ENCODE measurements at regions not wholly inside any gene's neighbourhood (a gene's known extent, or its start where the extent isn't known, plus 50 kb on each side); places are given as distances from the start of the nearest gene placed in this dataset.

GRCh38 chr7:95718577-95719410, 53.6 kb upstream of the DYNC1I1 start:
- no peak for DNase-seq

- DNase-seq: no peak
Measured at GRCh38 chr7:95716357-95717122, 55.8 kb upstream of the DYNC1I1 start.

- no peak for DNase-seq
Measured at GRCh38 chr7:95715274-95715673, 57.1 kb upstream of the DYNC1I1 start.

- DNase-seq: no peak
Measured at GRCh38 chr7:95710711-95711110, 61.6 kb upstream of the DYNC1I1 start.

- no peak for DNase-seq
Measured at GRCh38 chr7:95700917-95701316, 71.4 kb upstream of the DYNC1I1 start.

- DNase-seq: no peak
Measured at GRCh38 chr7:95694334-95694733, 78.0 kb upstream of the DYNC1I1 start.

GRCh38 chr7:95693551-95694333, 78.6 kb upstream of the DYNC1I1 start:
- no peak for DNase-seq

GRCh38 chr7:95691464-95691863, 80.9 kb upstream of the DYNC1I1 start:
- no peak for DNase-seq

GRCh38 chr7:95690367-95690947, 81.9 kb upstream of the DYNC1I1 start:
- DNase-seq: peak; percentile 48

GRCh38 chr7:95688931-95689495, 83.3 kb upstream of the DYNC1I1 start:
- no peak for DNase-seq

- DNase-seq: peak; percentile 42
Measured at GRCh38 chr7:95687759-95688343, 84.5 kb upstream of the DYNC1I1 start.

GRCh38 chr7:95686109-95686508, 86.2 kb upstream of the DYNC1I1 start:
- peak; percentile 64 for DNase-seq

- no peak for DNase-seq
Measured at GRCh38 chr7:95684505-95684904, 87.8 kb upstream of the DYNC1I1 start.

GRCh38 chr7:95684037-95684436, 87.7 kb upstream of the PDK4 start:
- no peak for DNase-seq

- no peak for DNase-seq
Measured at GRCh38 chr7:95682913-95683312, 86.6 kb upstream of the PDK4 start.

- no peak for DNase-seq
Measured at GRCh38 chr7:95676691-95677090, 80.4 kb upstream of the PDK4 start.

- DNase-seq: no peak
Measured at GRCh38 chr7:95675632-95676031, 79.3 kb upstream of the PDK4 start.

- DNase-seq: no peak
Measured at GRCh38 chr7:95675016-95675415, 78.7 kb upstream of the PDK4 start.

GRCh38 chr7:95674101-95674500, 77.8 kb upstream of the PDK4 start:
- DNase-seq: no peak

- DNase-seq: no peak
Measured at GRCh38 chr7:95672434-95672833, 76.1 kb upstream of the PDK4 start.

- no peak for DNase-seq
Measured at GRCh38 chr7:95669513-95669912, 73.2 kb upstream of the PDK4 start.

- DNase-seq: no peak
Measured at GRCh38 chr7:95668504-95669018, 72.2 kb upstream of the PDK4 start.

All from right hindlimb (tissue), 1 donor.